Heart left ventricle (tissue), 16 donors: ENCODE measurements at regions not wholly inside any gene's neighbourhood (a gene's known extent, or its start where the extent isn't known, plus 50 kb on each side); places are given as distances from the start of the nearest gene placed in this dataset.

ENCODE experiments used
- ATAC-seq, 4 donors: fragments of 200-7000 bp; cut with Tn5 transposase; one replicate each; pipeline ENCODE4 v1.9.1; 2020 to 2022; ENCODE audit warnings: moderate library complexity in 4 of 4, mild to moderate bottlenecking in 3 of 4, moderate number of reproducible peaks in 1 of 4
- DNase-seq, 5 donors: peaks; one replicate each; pipeline ENCODE4 v3.0.0-alpha.2; 2020
- H3K27ac ChIP-seq, 12 donors: fragments of 200-600 bp; sonication (generic) in 4 of 12; one replicate each; pipeline versions ENCODE4 v1.5.0 to v1.8.0; 2016 to 2022; ENCODE audit warnings: mild to moderate bottlenecking in 2 of 12
- H3K27me3 ChIP-seq, 9 donors: fragments of 200-600 bp; sonication (generic) in 2 of 9; one replicate each; pipeline versions ENCODE4 v1.5.1 to v1.8.0; 2016 to 2022; ENCODE audit warnings: mild to moderate bottlenecking in 3 of 9
- H3K36me3 ChIP-seq, 9 donors: fragments of 200-600 bp; sonication (generic) in 2 of 9; one replicate each; pipeline versions ENCODE4 v1.5.0 to v1.8.0; 2018 to 2022; ENCODE audit warnings: mild to moderate bottlenecking in 2 of 9
- H3K4me1 ChIP-seq, 12 donors: fragments of 200-600 bp; sonication (generic) in 4 of 12; one replicate each; pipeline versions ENCODE4 v1.5.0 to v1.8.0; 2016 to 2022; ENCODE audit warnings: mild to moderate bottlenecking in 3 of 12
- H3K4me3 ChIP-seq, 12 donors: fragments of 200-600 bp; sonication (generic) in 4 of 12; one replicate each; pipeline versions ENCODE4 v1.5.0 to v1.8.0; 2017 to 2022; ENCODE audit warnings: mild to moderate bottlenecking in 9 of 12, moderate library complexity in 4 of 12
- H3K9me3 ChIP-seq, 12 donors: fragments of 200-600 bp; sonication (generic) in 4 of 12; one replicate each; pipeline versions ENCODE4 v1.5.0 to v1.8.0; 2016 to 2022; ENCODE audit warnings: mild to moderate bottlenecking in 1 of 12
- POLR2A ChIP-seq, 2 donors: fragments of 450-650 bp; IDR thresholded peaks; one replicate each; pipeline ENCODE4 v1.6.1; 2017; ENCODE audit warnings: antibody characterized with exemption in 2 of 2, mild to moderate bottlenecking in 2 of 2, moderate library complexity in 2 of 2
- WGBS, 4 donors: extraction: QIAGEN DNeasy Blood & Tissue Kit in 2 of 4; methylation state at CpG; one replicate each; pipeline versions ENCODE4 v1.1.5 to v1.1.7; 2013 to 2018; 5-methylcytosine and 5-hydroxymethylcytosine counted together
- intact Hi-C, 10 donors: fragments of 100-400 bp; cut with DNase I; formaldehyde crosslinking; loops; one replicate each; pipeline versions ENCODE4 v1.11.1 to v1.14.2; 2022
- TF ChIP-seq, protein P1 (sequence below), 12 donors: fragments of 200-600 bp; sonication (generic) in 4 of 12; IDR thresholded peaks; one replicate each; pipeline versions ENCODE4 v1.5.0 to v1.8.0; 2018 to 2022; ENCODE audit warnings: antibody characterized with exemption in 12 of 12, mild to moderate bottlenecking in 5 of 12
- donor health status: ischemic (EF 13 %, LVEDD 7.1; RV severe dilation, severe dysfunction).
- donor health status: healthy with polysubstance abuse.
- donor health status: DM: no; HTN: yes; CAD: no.
- donor health status: DM: no; HTN: no; CAD: no.
- donor health status: ischemic (EF 25% LVEDD 6.9; RV normal size, moderate dysfunction).
- donor health status: ischemic (EF 25% LVEDD 5.7; RV mildly dilated, moderate dysfunction).
- donor health status: healthy.
- donor health status: DM: yes; HTN: yes; CAD: no.
- donor health status: ischemic (EF 35%, LVEDD 5.7; RV mildly dilated, moderate dysfunction).
- donor health status: nonischemic (EF 11% LVEDD 7.7; RV severe dilation, severe dysfunction).
- donor health status: DM: yes; HTN: yes; CAD: no.
- donor health status: PGD.
- donor health status: ischemic (EF 29% LVEDD 5.4; RV normal size, mild dysfunction).
- donor health status: nonischemic (EF 23%, LVEDD 6.1; RV moderate dilation, normal function).

DNA sequence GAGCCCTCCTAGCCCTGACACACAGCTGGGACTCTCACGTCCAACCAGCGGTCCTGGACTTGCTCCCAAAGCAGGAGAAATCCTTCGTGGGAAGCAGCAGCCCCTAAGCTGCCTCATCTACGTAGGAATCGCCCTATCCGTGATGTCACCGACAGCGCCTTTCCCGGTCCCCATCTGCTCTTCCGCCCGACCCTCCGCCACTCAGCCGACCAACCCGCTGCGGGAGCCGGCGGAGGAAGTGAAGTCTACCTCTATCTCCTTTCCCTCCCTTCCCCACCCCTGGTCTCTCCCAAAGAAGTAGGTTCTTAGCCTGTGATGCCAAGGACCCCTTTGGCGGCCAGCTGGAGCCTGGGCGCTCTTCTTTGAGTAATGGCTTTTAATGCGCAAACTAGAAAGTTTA, 272.1 kb downstream of the FAM72C start:
- Histone ChIP-seq H3K4me3 (peak overlapping the region in 4 of 12 donors; percentile 1 to 33 (median 16)), H3K36me3 (no peaks in the 10 kb centered on the region), H3K4me1 (peaks cover 0 to 6% (median 0%) of the 10 kb centered on the region in 12 donors), H3K27ac (no peak overlapping the region), H3K27me3 (peaks cover 0 to 73% (median 52%) of the 10 kb centered on the region in 9 donors), H3K9me3 (no peaks in the 10 kb centered on the region)
- intact Hi-C loops = no loop called here
- TF ChIP-seq, protein P1, sequence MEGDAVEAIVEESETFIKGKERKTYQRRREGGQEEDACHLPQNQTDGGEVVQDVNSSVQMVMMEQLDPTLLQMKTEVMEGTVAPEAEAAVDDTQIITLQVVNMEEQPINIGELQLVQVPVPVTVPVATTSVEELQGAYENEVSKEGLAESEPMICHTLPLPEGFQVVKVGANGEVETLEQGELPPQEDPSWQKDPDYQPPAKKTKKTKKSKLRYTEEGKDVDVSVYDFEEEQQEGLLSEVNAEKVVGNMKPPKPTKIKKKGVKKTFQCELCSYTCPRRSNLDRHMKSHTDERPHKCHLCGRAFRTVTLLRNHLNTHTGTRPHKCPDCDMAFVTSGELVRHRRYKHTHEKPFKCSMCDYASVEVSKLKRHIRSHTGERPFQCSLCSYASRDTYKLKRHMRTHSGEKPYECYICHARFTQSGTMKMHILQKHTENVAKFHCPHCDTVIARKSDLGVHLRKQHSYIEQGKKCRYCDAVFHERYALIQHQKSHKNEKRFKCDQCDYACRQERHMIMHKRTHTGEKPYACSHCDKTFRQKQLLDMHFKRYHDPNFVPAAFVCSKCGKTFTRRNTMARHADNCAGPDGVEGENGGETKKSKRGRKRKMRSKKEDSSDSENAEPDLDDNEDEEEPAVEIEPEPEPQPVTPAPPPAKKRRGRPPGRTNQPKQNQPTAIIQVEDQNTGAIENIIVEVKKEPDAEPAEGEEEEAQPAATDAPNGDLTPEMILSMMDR (IDR thresholded peaks at IDR 0.05) = no peak
- TF ChIP-seq POLR2A (IDR thresholded peaks at IDR 0.05) = no peak
- ATAC-seq = no peak
- no peak for DNase-seq
- 1 to 4% (median 3%) methylated on average over 17 to 20 of the region's 20 CpGs for whole genome bisulfite sequencing, 4 donors

DNA sequence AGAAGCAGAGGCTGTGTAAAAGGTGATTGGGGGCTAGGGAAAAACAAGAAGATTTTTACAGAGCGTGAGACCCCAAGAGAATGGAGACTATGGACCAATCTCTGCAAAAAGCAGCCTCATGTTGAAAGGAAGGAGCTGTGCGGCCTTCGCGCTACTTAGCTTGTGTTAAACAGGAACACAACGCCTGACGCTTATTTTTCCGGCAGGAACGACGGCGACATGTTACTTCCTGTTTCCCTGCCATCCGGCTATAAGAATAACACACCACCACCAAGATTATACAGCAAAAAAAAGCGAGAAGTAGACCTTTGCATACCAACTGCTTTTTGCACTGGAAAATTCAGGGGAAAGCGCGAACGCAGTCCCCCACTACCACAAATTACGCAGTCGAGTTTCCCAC, 272.7 kb downstream of the FAM72C start:
- DNase-seq = no peak
- H3K4me3 ChIP-seq = peak overlapping the region in 4 of 12 donors; percentile 1 to 33 (median 16)

DNA sequence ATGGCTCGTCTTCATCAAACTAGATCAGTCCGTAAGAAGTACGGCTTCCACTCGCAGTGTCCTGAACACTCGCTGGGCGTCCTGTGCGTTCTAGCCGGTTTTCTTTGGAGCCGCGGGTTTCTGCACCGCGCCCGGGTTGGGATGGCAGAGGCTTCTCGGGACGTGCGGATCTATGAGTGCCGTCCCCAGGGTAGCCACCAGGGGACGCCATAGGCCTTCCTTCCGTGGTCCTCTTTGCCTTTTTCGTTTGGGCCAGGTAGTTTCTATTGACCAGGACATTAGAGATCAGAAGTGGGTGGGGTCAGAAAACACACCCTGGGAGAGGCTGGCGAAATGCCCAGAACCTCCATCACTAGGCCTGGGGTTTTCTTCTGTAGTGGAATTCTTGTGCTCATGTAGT, 273.8 kb downstream of the FAM72C start:
- Histone ChIP-seq H3K4me3 (no peak overlapping the region), H3K36me3 (no peaks in the 10 kb centered on the region), H3K27ac (no peak overlapping the region), H3K9me3 (no peaks in the 10 kb centered on the region), H3K4me1 (peaks cover 0 to 6% (median 0%) of the 10 kb centered on the region in 12 donors), H3K27me3 (peaks cover 0 to 88% (median 61%) of the 10 kb centered on the region in 9 donors)
- intact Hi-C loops = no loop called here
- WGBS, 4 donors = 1 to 7% (median 3%) methylated on average over 3 to 21 of the region's 21 CpGs
- TF ChIP-seq, protein P1 (IDR thresholded peaks at IDR 0.05) = peak in 6 of 12 donors; percentile 25 to 43 (median 38)
- TF ChIP-seq POLR2A (IDR thresholded peaks at IDR 0.05) = no peak
- DNase-seq (no peak), ATAC-seq (no peak)

More for the DNA sequence above, 272.7 kb downstream of the FAM72C start:
- no peak for ATAC-seq
- intact Hi-C loops = no loop called here
- Histone ChIP-seq H3K4me1 (peaks cover 0 to 6% (median 0%) of the 10 kb centered on the region in 12 donors), H3K36me3 (no peaks in the 10 kb centered on the region), H3K27me3 (peaks cover 0 to 77% (median 57%) of the 10 kb centered on the region in 9 donors), H3K9me3 (no peaks in the 10 kb centered on the region), H3K27ac (no peak overlapping the region)
- 2 to 5% (median 4%) methylated on average over 11 to 17 of the region's 17 CpGs for whole genome bisulfite sequencing, 4 donors
- TF ChIP-seq, protein P1 (IDR thresholded peaks at IDR 0.05) = no peak
- no peak for TF ChIP-seq POLR2A (IDR thresholded peaks at IDR 0.05)

DNA sequence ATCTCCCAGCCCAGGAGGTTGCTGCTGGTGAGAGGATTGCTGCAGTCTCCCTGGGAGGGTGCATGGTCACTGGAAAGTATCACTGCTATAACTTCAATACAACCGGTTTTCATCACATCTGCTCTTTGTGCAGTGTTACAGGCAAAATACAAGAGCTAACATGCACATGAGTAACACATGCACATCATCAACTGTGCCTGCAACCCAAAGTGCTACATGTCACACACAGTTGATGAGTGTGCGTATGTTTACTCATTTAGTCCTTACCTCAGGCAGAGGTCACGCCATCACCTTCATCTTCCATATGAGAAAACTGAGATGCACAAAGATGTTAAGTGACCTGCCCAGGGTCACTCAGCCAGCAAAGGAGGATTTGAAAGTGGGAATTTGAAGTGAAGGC, 277.7 kb downstream of the FAM72C start:
- H3K4me3 ChIP-seq = no peak overlapping the region
- no peak for TF ChIP-seq POLR2A (IDR thresholded peaks at IDR 0.05)
- TF ChIP-seq, protein P1 (IDR thresholded peaks at IDR 0.05) = no peak
- H3K9me3 ChIP-seq = no peaks in the 10 kb centered on the region
- WGBS, 4 donors = 58 to 83% (median 75%) methylated on average over 3 of the region's 3 CpGs
- no peak overlapping the region for H3K27ac ChIP-seq
- H3K36me3 ChIP-seq = no peaks in the 10 kb centered on the region
- intact Hi-C loops = no loop called here
- H3K27me3 ChIP-seq = peaks cover 0 to 100% (median 69%) of the 10 kb centered on the region in 9 donors
- no peak for ATAC-seq
- no peak for DNase-seq
- H3K4me1 ChIP-seq = peaks cover 0 to 2% (median 0%) of the 10 kb centered on the region in 12 donors
